ENCODE measurements at regions not wholly inside any gene's neighbourhood (a gene's known extent, or its start where the extent isn't known, plus 50 kb on each side); places are given as distances from the start of the nearest gene placed in this dataset.

- no peak overlapping the region for H3K27ac ChIP-seq (ENCODE audit: poor library complexity, severe bottlenecking)
- peaks cover 13% of the 10 kb centered on the region for H3K4me1 ChIP-seq (ENCODE audit: insufficient read depth, poor library complexity, severe bottlenecking)
- H3K27me3 ChIP-seq (ENCODE audit: insufficient read depth, poor library complexity, severe bottlenecking): no peaks in the 10 kb centered on the region
- no peak for TF ChIP-seq CTCF (IDR thresholded peaks at IDR 0.05; ENCODE audit: poor library complexity, severe bottlenecking)
- no peak overlapping the region for H3K4me3 ChIP-seq (ENCODE audit: severe bottlenecking)
- no peak for ATAC-seq (ENCODE audit: low read depth)
- H3K9me3 ChIP-seq (ENCODE audit: severe bottlenecking): no peaks in the 10 kb centered on the region
- DNase-seq (ENCODE audit: low spot score): peak; percentile 11
- no peaks in the 10 kb centered on the region for H3K36me3 ChIP-seq (ENCODE audit: low read depth)
Observed at GRCh38 chr15:31470756-31471155, 144.1 kb downstream of the KLF13 start.

GRCh38 chr15:31471731-31472430 is 145.2 kb downstream of the KLF13 start:
- no peak for TF ChIP-seq CTCF (IDR thresholded peaks at IDR 0.05; ENCODE audit: poor library complexity, severe bottlenecking)
- Histone ChIP-seq H3K4me3 (ENCODE audit: severe bottlenecking) (no peak overlapping the region), H3K36me3 (ENCODE audit: low read depth) (no peaks in the 10 kb centered on the region), H3K9me3 (ENCODE audit: severe bottlenecking) (no peaks in the 10 kb centered on the region), H3K4me1 (ENCODE audit: insufficient read depth, poor library complexity, severe bottlenecking) (peaks cover 11% of the 10 kb centered on the region), H3K27me3 (ENCODE audit: insufficient read depth, poor library complexity, severe bottlenecking) (no peaks in the 10 kb centered on the region), H3K27ac (ENCODE audit: poor library complexity, severe bottlenecking) (peak overlapping the region; percentile 50)
- DNase-seq (ENCODE audit: low spot score) (peak; percentile 52), ATAC-seq (ENCODE audit: low read depth) (peak; percentile 93)

- ATAC-seq (ENCODE audit: low read depth) (no peak), DNase-seq (ENCODE audit: low spot score) (peak; percentile 52)
- Histone ChIP-seq H3K36me3 (ENCODE audit: low read depth) (no peaks in the 10 kb centered on the region), H3K9me3 (ENCODE audit: severe bottlenecking) (no peaks in the 10 kb centered on the region), H3K4me1 (ENCODE audit: insufficient read depth, poor library complexity, severe bottlenecking) (peaks cover 11% of the 10 kb centered on the region), H3K4me3 (ENCODE audit: severe bottlenecking) (no peak overlapping the region), H3K27me3 (ENCODE audit: insufficient read depth, poor library complexity, severe bottlenecking) (no peaks in the 10 kb centered on the region), H3K27ac (ENCODE audit: poor library complexity, severe bottlenecking) (peak overlapping the region; percentile 50)
- no peak for TF ChIP-seq CTCF (IDR thresholded peaks at IDR 0.05; ENCODE audit: poor library complexity, severe bottlenecking)
Observed at GRCh38 chr15:31472636-31473384, 146.2 kb downstream of the KLF13 start.

- no peaks in the 10 kb centered on the region for H3K9me3 ChIP-seq (ENCODE audit: severe bottlenecking)
- peaks cover 11% of the 10 kb centered on the region for H3K4me1 ChIP-seq (ENCODE audit: insufficient read depth, poor library complexity, severe bottlenecking)
- H3K4me3 ChIP-seq (ENCODE audit: severe bottlenecking): no peak overlapping the region
- H3K27ac ChIP-seq (ENCODE audit: poor library complexity, severe bottlenecking): no peak overlapping the region
- DNase-seq (ENCODE audit: low spot score) (peak; percentile 31), ATAC-seq (ENCODE audit: low read depth) (no peak)
- no peak for TF ChIP-seq CTCF (IDR thresholded peaks at IDR 0.05; ENCODE audit: poor library complexity, severe bottlenecking)
- H3K36me3 ChIP-seq (ENCODE audit: low read depth): no peaks in the 10 kb centered on the region
- no peaks in the 10 kb centered on the region for H3K27me3 ChIP-seq (ENCODE audit: insufficient read depth, poor library complexity, severe bottlenecking)
Observed at GRCh38 chr15:31473385-31474058, 146.9 kb downstream of the KLF13 start.
